ENCODE measurements at regions not wholly inside any gene's neighbourhood (a gene's known extent, or its start where the extent isn't known, plus 50 kb on each side); places are given as distances from the start of the nearest gene placed in this dataset.
A peak's percentile ranks its signal among the peaks of the same experiment; 100 is the strongest.
"Not testable (repeated sequence)": the region's sequence is repeated elsewhere in the genome, so short reads cannot be mapped to it uniquely, and the experiment has no call there.

- H3K4me3 ChIP-seq (ENCODE audit: low read length): no peak overlapping the region
- no peak for DNase-seq (ENCODE audit: low read depth)
- TF ChIP-seq CTCF (IDR thresholded peaks at IDR 0.05; ENCODE audit: insufficient read depth, low read depth, low read length, missing control alignments): no peak
These were observed 101.6 kb downstream of the OTUD1 start for GRCh38 chr10:23540401-23541030.

- DNase-seq (ENCODE audit: low read depth): no peak
- no peak overlapping the region for H3K4me3 ChIP-seq (ENCODE audit: low read length)
- no peak for TF ChIP-seq CTCF (IDR thresholded peaks at IDR 0.05; ENCODE audit: insufficient read depth, low read depth, low read length, missing control alignments)
These were observed 105.0 kb downstream of the OTUD1 start for GRCh38 chr10:23543691-23544380.

GRCh38 chr10:23545866-23546265, 107.0 kb downstream of the OTUD1 start:
- not testable (repeated sequence) for DNase-seq (ENCODE audit: low read depth); H3K4me3 ChIP-seq (ENCODE audit: low read length)

GRCh38 chr10:23556727-23557440, 118.0 kb downstream of the OTUD1 start:
- no peak for TF ChIP-seq CTCF (IDR thresholded peaks at IDR 0.05; ENCODE audit: insufficient read depth, low read depth, low read length, missing control alignments)
- DNase-seq (ENCODE audit: low read depth): peak; percentile 75
- no peak overlapping the region for H3K4me3 ChIP-seq (ENCODE audit: low read length)

- DNase-seq (ENCODE audit: low read depth): no peak
- TF ChIP-seq CTCF (IDR thresholded peaks at IDR 0.05; ENCODE audit: insufficient read depth, low read depth, low read length, missing control alignments): no peak
- no peak overlapping the region for H3K4me3 ChIP-seq (ENCODE audit: low read length)
These were observed 118.9 kb downstream of the OTUD1 start for GRCh38 chr10:23557777-23558176.

- DNase-seq (ENCODE audit: low read depth): peak; percentile 36
- no peak overlapping the region for H3K4me3 ChIP-seq (ENCODE audit: low read length)
- TF ChIP-seq CTCF (IDR thresholded peaks at IDR 0.05; ENCODE audit: insufficient read depth, low read depth, low read length, missing control alignments): no peak
These were observed 119.5 kb downstream of the OTUD1 start for GRCh38 chr10:23558361-23558799.

GRCh38 chr10:23568996-23569395, 130.1 kb downstream of the OTUD1 start:
- no peak for TF ChIP-seq CTCF (IDR thresholded peaks at IDR 0.05; ENCODE audit: insufficient read depth, low read depth, low read length, missing control alignments)
- H3K4me3 ChIP-seq (ENCODE audit: low read length): no peak overlapping the region
- no peak for DNase-seq (ENCODE audit: low read depth)

Measured in epithelial cell of esophagus (primary cell).